Endothelial cell of hepatic sinusoid (primary cell): ENCODE measurements at regions not wholly inside any gene's neighbourhood (a gene's known extent, or its start where the extent isn't known, plus 50 kb on each side); places are given as distances from the start of the nearest gene placed in this dataset.
"Not testable (repeated sequence)": the region's sequence is repeated elsewhere in the genome, so short reads cannot be mapped to it uniquely, and the experiment has no call there.

Experiments
- in situ Hi-C: cut with HindIII; loops from 2 replicates; pipeline ENCODE4 v1.10.0; 2017; ENCODE audit warnings: low sequenced_read_pairs

DNA sequence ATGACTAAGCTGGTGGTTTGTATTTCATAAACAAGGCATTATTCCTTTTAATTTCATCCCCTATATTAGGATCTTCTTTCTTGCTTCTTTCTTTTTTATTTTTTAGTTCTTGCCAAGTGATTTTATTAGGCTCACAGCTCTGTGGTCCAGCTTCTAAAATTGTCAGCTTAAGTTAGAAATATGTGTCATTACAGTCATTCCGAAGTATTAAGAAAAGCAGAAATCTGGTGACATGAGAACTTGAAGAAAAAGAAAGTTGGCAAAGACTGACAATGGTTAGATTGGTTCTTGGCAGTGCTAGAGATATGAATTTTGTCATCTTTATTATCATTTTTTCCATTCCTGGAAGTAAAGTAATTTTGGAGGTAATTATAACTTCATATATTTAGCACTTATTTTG lies 166.5 kb upstream of the PRR16 start:
- in situ Hi-C loops: no loop called here

DNA sequence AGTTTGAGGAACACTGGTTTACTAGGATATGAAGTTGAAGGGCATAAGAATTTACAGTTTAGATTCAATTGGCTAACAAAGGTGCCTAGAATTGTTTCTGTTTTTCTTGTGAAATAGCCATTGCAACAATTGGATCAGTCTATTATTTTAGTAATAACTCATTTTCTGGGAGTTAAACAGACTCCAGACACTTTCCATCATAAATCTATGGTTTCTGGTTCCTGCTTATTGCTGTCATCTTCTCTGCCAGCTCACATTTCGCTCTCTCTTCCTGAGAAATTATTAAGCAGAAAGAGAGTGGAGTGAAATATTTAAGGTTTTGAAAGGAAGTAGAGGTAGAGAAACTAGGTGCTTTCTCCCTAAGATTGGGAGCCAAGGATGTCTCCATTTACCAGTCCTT lies 165.1 kb upstream of the PRR16 start:
- in situ Hi-C loops: no loop called here

DNA sequence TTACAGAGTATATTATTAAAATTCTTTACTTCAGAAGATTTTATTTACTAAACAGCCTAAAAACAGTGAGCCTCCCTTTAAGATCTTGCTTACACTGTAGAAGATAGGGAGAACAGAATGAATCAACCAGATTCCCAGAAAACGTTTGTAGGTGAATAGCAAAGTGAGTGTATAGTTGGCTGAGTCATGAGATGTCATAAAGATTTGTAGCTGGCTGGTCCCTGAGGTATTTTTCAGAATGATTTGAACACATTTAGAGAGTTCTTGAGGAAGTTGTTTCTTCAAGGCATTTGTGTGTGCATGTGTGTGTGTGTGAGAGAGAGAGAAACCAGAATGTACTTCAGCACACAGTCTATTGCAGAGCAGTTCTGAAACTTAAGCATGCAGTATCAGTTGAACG lies 159.4 kb upstream of the PRR16 start:
- in situ Hi-C loops: no loop called here

DNA sequence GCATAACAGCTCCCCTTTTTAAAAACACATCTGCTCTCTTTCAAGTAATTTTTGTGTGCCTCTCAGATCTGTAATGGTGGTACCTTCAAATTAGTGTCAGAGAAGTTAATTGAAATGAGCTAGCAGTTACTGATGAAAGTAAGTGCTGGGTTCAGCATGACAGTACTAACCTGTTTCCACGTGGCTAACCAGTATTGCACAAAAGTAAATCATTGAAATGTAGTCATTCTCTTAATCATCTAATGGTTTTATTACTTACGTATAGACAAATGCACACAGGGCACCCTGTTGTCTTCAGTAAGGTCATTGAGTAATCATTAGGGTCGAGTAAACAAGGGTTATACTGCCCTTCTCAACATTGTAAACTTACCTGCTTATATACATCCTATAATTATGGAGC lies 157.8 kb upstream of the PRR16 start:
- in situ Hi-C loops: no loop called here

DNA sequence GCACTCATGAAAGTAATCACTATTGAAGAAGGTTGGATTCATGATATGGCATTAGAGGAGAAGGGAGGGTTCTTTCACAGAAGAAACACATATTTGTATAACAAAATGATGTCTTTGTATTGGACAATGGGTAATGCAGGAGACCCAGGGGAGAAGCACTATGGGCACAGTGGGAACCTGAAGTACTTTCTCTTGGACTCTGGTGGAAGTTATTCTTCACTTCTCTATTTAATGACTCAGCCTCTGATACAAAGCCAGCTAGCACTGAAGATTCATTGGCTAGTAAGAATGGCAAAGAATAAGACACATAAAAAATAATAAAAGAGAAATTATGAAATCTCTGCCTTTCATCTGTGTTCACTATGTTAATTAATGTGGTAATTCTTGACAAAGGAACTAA lies 149.9 kb upstream of the PRR16 start:
- in situ Hi-C loops: no loop called here

DNA sequence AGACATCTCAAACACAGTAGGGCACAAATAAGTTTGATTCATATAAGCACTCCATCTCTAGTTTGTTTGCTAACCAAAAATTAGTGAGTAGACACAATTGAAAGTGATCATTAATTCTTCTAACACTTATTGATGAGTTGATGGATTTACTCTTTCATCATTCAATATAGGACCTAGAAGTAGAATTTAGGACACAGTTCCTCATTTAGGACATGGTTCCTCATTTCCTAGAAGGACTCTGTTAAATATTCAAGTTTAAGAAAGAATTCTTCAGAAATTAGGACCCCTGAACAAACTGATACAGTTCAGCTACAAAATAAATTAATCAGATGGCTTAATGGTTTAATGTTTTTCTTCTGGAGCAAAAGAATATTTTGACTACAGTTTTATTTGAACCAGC lies 143.5 kb upstream of the PRR16 start:
- in situ Hi-C loops: no loop called here

DNA sequence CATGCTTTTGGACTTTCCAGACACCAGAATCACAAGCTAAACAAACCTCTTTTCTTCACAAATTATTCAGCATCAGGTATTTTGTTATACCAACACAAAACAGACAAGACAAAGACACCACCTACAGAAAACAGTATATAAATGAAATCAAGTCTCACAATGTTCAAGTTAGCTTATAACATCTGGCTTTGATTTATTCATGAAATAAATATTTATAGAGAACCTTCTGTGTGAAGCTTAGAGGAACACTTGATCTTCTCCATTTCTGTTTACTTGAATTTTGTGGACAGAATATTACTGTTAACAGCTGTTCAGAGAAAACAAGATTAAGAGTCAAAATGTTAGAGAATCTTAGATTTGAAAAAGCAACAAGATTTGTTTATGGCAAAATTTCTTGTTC lies 137.4 kb upstream of the PRR16 start:
- in situ Hi-C loops: loop anchor here (5.0 kb wide), 1 partner anchor 66 kb away; no protein-coding TSS in a partner anchor

DNA sequence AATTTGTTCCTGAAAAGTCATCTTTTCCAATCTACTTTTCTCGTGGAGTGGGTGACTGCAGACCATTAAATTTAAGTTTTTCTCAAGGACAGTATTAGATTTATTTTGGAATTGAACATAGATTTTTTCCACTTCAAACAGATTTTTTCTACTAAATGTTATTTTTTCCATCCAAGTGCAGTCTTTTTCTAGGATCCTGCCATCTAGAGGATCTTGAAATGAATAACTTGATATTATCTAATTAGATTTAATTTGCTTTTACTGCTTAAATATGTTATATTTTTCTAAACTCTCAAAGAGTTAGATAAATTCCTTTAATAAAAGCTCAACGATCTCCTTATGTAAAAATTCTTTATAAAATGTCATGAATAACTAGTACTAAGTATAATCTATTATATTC lies 136.9 kb upstream of the PRR16 start:
- in situ Hi-C loops: loop anchor here (5.0 kb wide), 1 partner anchor 65 kb away; no protein-coding TSS in a partner anchor

DNA sequence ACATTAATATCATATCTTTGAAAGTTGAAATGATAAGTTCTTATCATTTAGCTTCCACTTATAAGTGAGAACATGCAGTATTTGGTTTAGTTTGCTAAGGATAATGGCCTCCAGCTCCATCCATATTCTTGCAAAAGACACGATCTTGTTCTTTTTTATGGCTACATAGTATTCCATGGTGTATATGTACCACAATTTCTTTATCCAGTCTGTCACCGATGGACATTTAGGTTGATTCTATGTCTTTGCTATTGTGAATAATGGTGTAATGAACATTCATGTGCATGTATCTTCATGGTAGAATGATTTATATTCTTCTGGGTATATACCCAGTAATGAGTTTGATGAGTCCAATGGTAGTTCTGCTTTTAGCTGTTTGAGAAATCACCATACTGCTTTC lies 135.0 kb upstream of the PRR16 start:
- in situ Hi-C loops: loop anchor here (5.0 kb wide), 1 partner anchor 63 kb away; no protein-coding TSS in a partner anchor

DNA sequence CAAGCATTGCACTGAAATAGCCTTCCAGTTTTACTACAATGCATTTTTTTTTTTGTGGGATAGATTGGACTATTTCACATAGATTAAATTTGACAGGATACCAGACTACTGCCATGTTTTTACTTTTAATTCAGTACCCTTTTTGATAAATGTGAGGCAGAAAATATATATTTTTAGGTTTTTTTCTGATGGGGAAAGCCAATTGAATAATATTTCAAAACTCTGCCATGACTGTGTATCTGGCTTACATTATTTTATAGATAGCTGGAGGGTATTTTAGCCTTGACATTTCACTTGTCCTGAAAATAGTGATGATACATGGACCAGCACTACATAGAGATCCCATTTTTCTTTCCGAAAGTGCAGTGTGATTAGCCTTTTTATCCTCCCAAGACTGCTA lies 133.5 kb upstream of the PRR16 start:
- in situ Hi-C loops: no loop called here

DNA sequence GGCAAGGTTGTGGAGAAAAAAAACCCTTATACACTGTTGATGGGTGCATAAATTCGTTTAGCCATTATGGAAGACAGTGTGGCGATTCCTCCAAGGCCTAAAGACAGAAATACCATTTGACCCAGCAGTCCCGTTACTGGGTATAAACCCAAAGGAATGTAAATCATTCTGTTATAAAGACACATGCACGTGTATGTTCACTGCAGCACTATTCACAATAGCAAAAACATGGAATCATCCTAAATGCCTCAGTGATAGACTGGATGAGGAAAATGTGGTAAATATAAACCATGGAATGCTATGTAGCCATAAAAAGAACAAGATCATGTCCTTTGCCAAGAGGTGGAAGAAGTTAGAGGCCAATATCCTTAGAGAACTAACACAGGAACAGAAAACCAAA lies 119.9 kb upstream of the PRR16 start:
- in situ Hi-C loops: no loop called here

DNA sequence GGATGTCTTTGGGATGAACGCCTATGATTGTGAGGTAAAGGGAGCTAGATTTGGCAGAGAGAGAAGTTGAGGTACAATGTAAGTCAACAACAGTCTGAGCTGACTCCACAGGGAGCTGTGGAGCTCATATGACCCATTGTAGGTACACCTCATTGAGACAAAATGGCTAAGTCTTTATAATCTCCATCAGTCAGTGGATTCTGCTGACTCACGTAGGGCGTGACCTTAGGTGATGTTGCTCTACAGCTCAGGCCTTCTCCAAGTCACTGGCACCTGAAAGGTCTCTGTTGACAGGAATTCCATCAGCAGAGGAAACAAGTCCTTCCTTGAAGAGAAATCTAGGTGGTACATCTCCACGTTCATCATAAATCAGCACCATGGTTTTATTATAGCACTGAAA lies 118.2 kb upstream of the PRR16 start:
- in situ Hi-C loops: no loop called here

DNA sequence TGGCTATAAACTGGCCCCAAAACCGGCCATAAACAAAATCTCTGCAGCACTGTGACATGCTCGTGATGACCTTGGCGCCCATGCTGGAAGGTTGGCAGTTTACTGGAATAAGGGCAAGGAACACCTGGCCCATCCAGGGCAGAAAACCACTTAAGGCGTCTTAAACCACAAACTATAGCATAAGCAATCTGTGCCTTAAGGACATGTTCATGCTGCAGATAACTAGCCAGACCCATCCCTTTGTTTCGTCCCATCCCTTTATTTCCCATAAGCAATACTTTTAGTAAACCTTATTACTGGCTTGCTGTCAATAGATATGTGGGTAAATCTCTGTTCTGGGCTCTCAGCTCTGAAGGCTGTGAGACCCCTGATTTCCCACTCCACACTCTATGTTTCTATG lies 113.0 kb upstream of the PRR16 start:
- in situ Hi-C loops: not testable (repeated sequence)

DNA sequence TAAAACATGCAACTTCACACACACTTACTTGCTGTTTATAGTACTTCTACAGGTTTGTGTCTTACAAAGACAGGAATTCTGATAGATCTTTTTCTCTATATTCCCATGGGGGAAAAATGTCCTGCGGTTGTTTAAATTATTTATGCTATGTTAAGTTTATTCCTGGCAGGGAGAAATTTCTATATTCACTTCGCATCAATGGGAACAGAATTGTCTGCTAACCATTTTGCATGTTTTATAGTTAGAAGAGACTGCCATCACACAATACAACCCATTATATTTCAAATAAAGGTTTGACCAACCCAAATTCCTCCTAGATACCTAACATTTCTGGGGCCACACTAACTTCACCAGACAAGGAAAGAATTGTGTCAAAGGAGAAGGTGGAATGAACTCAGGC lies 110.0 kb upstream of the PRR16 start:
- in situ Hi-C loops: no loop called here

DNA sequence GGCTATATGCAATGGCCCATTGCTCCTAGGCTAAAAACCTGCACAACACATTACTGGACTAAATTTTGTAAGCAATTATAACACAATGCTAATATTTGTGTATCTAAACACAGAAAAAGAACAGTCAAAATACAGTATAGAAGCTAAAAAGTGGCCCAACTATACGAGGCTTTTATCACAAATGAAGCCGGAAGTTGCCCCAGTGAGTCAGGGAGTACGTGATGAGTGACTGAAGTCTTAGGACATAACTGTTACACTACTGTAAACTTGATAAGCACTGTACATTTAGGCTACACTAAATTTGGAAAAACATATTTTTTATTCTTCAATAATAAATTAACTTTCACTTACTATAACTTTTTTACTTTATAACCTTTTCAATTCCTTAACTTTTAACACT lies 105.2 kb upstream of the PRR16 start:
- in situ Hi-C loops: no loop called here

DNA sequence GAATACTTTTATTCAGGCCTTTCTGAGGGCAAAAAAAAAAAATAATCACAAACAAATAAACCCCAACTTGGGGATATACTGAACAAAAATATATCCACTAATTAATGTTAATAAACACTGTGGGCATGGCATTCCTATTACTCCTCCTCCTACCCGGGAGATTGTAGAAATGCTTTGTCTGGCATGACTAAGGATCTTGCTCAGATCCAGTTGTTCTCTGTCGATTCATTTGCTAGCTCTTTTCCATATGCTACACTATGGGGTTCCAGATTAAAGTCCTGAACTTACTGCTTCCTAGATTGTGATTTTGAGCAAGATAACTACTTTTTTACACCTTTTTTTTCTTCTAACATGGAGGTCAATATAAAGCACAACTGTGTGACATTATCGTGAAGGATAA lies 102.2 kb upstream of the PRR16 start:
- in situ Hi-C loops: no loop called here

DNA sequence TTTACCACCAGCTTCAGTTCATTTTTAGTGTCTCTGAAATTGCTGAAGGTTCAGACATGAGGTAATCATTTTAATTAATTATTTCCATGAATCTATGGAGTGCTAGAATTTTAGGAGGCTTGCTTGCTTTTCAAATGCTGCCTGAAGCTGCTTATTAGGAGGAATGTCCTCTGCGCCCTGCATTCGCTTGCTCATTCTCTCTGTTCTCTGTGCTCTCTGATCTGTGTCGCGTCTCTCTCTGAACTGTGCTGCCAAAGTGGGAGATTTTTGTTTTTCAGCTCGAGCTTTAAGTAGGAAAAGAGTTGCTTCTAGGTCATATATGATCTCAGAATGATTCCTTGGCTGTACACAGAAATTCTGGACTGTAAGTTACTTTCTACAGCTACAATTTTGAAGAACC lies 101.7 kb upstream of the PRR16 start:
- in situ Hi-C loops: no loop called here

DNA sequence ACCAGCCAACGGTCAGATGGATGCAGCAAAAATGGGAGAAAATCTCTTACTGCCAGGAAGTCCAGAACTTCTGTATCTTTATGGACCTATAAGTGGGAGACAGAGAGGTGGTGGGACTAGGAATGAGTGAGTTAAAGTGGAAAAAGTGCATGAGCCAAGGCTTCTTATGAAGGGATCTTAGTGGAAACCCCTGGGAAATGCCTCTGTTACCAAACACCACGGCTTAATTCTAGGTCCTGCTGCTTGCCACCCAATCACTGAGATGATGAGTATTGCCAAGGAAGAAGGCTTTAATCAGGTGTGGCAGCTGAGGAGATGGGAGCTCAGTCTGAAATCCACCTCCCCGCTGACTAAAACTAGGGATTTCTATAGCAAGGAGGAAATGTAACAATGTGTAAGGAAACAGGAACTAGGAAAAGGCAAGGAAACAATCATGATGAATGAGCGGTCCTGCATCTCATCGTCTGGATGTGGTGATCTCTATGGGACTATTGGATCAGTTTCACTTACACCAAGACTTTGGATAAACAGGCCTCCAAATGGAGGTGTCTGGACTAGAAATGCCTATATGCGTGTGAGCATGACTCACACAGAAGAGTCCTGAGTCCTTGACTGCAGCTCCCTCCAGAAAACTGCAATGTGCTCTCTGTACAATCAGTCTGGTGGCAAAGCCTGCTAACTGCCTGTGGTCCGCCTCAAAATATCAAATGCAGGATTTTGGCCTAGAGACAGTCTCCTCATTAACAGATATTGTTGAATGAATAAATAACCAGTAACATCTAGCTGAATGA lies 98.2 kb upstream of the PRR16 start:
- in situ Hi-C loops: no loop called here

DNA sequence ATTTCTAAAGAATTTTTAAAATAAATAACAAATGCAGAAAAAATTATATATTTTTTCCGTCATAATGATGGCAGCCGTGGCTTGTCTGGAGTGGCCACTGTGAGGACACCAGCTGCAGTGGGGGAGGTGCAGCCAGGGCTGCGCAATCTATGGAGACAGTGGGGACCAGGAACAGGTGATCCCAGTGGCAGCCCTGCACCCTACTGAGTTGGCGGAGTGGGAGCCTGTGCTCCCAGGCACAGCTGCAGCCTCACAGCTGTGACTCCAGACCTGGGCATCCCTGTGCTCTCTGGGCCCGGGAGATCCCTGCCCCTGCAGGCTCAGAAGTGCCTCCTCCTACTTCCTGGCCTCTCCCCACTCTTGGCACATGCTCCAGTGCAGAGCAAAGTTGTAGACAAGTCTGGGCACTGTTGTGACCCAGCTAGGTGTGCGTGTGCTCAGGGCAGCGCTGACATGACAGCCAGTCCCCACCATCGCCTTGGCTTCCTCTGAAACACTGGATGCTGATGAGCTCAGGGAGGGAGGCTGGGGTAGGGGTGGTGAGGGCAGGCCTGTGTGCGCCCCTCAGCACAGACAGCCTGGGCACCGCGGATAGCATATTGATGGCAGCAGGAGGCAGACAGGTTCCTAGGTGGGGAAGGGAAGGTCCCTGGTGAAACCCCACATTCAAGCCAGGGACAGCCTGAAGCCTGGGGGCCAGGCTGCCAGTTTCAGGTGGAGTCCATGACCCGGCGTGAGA lies 96.0 kb upstream of the PRR16 start:
- in situ Hi-C loops: no loop called here

DNA sequence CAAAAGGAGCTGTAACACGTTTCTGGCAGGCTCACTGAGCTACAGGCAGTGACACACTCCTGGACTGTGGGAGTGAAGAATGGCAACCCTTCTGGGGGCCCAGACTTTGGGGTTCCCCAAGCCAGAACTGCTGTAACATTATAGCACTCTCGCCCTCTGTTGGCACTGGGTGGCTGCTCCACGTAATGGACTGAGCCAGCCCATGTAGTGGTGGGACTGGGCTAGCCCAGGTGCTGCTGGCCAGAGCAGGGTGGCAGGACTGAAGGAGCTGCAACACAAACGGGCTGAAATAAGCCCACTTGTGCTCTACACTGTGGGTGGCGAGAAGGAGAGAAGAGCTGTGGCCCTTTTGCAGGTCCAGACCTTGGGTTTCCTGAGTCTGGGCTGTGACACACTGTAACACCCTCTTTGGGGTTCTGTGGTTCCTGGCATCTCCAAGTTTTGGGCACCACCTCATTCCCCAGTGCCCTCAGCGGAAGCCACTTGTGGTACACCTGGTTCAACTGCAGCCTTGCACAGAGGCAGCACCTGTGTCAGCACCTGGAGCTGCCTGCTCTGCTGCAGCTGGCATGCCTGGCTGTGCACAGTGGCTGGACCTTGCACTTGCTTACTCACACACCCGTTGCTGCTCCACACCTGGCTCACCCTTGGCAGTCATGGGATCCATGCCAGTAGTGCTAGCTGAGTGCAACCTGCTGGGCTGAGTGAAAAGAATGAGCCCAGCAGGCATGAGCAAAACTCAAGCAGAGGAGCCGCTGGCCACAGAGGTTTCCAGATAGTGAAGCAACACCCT lies 95.0 kb upstream of the PRR16 start:
- in situ Hi-C loops: no loop called here

DNA sequence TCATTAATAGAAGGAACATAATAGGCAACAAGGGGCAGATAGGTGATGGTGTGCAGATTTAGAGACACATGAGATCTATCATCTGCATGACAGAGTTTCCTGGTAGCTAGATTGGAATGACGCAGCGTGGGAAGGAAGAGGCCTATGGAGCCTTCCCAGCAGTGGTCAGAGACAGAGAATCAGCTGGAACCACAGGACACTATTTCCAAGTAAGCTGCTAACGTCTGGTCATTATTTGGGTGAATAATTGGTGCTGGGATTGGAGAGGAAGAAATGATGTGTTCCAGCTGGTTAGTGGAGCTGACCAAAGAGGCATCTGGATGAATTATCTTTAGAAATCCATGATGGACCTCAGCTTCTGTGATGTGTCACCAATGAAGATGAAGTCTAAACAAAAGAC lies 91.2 kb upstream of the PRR16 start:
- in situ Hi-C loops: no loop called here

DNA sequence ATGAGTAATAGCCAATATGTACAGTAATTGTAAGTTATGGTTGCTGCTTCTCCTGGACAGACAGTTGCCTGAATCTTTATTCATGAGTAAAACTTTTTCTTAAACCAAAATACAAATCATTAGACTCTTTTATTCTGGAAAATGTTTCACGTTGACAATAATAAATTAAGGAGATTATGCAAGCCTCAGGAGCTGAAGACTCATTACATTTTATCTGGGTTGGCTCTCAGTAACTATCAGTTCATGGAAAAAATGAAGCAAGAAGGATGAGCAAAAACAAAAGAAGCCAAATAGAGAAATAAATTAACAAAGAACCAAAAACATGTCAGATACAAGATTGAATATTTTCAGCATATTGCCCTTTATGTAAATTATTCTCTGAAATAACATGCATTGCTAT lies 88.9 kb upstream of the PRR16 start:
- in situ Hi-C loops: no loop called here
